Fibroblast of skin of left biceps (primary cell): ENCODE measurements at regions not wholly inside any gene's neighbourhood (a gene's known extent, or its start where the extent isn't known, plus 50 kb on each side); places are given as distances from the start of the nearest gene placed in this dataset.

ENCODE experiments used
- DNase-seq, 2 experiments: peaks; one replicate each; pipeline ENCODE4 v3.0.0-alpha.2; 2013; ENCODE audit warnings: low read depth in 2 of 2

GRCh38 chr4:81632581-81633299 lies 161.0 kb upstream of the RASGEF1B start:
- DNase-seq = peak in 1 of 2 experiments; percentile 5

DNA sequence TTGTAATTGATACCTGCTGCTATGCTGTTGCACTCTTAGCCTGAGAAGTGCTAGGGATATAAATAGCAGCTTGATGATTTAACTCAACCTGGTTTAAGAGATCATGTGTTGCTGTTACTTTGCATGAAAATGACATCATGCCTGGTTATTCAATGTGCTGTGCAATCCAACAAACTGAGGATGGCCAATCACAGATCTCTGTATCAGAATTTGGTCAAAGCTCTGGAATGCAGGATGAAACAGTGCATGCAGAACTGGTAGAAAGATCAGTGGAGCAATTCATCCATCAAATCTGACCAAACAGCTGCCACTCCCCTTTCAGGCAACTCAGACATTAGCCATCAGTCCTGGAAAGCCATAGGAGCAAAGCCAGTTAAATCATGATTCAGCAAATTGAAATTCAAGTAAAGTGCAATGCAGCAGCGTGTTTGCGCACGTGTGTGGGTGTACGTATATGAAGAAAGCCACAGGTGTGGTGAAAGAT lies 160.3 kb upstream of the RASGEF1B start:
- peak; percentile 82 to 87 for DNase-seq

DNA sequence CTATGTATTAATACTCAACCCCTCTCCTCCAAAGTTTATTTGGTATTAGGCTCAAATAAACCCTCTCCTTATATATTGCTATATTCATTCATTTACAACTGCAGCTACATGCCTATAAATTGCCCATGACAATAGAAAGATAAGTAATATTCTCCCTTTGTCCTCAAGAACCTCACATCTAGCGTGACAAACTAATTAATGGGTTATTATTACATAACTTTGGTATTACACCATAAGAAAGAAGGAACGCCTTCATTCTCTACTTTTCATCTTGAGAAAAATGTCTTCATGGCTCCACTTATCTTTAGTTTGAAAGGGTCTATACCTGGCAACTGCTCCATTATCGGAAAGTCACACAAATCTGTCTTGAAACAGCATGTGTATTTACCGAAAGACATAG lies 157.7 kb upstream of the RASGEF1B start:
- no peak for DNase-seq

DNA sequence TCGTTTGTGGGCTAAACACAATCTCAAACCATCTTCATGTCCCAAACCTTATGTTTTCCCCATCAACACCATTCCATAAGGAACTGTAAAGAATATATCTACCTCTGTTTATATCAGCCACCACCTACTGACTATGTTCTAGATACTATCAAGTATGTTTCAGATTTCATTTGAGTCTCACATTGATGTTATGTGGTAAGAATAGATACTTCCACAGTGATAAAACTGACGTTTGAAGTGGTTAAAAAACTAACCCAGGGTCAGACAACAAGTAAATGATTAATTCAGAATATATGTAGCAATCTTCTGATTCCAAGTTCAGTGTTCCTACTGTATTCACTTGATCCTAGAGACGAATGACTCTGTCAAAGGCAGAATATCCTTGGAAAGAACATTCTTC lies 156.8 kb upstream of the RASGEF1B start:
- DNase-seq = no peak

GRCh38 chr4:81627590-81627989 lies 155.9 kb upstream of the RASGEF1B start:
- DNase-seq = no peak

GRCh38 chr4:81626851-81627250 lies 155.1 kb upstream of the RASGEF1B start:
- no peak for DNase-seq

DNA sequence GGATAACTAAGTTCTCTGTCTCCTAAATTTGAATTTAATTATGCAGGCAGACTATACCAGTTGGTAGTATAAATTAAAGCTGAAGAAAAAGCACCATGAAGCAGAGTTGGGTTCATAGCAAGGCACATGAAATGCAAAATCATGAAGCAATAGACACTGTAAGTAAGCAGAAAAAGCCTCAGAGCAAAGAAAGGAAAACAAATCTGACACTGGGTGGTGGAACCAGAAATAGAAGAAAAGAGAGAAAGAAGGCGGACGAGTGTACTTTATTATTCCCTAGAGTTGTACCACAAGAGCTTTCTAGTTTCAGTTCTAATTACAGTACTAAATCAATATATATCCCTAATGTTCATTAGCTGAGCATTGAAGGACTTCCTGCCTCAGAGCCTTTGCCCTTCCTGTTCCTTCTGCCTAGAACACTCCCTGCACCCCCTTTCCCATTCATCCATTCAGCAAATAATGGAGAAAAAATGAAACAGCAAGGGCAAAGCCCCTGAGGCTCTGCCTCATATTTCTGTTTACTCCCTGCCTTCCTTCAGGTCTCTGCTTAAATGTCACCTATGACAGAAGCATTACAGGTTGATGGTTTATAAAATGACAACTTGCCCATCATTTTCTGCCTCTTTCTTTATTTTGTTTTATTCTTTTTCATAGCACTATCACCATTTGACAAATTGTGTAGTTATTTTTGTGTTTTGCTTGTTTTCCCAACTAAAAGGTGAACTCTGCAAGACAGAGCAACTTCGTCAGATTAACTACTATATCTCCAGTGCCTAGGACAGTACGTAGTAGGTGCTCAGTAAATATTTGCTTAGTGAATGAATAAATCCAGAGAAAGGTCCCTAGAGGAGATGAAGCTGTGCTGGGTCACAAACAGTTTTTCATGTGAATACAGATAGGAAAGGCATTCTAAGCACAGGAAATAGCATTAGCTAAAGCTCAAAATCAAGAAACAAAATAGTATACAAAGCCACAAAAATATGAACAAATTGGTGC lies 154.0 kb upstream of the RASGEF1B start:
- no peak for DNase-seq

GRCh38 chr4:81623434-81623833 lies 151.7 kb upstream of the RASGEF1B start:
- DNase-seq = no peak

GRCh38 chr4:81622474-81623184 lies 150.9 kb upstream of the RASGEF1B start:
- no peak for DNase-seq

DNA sequence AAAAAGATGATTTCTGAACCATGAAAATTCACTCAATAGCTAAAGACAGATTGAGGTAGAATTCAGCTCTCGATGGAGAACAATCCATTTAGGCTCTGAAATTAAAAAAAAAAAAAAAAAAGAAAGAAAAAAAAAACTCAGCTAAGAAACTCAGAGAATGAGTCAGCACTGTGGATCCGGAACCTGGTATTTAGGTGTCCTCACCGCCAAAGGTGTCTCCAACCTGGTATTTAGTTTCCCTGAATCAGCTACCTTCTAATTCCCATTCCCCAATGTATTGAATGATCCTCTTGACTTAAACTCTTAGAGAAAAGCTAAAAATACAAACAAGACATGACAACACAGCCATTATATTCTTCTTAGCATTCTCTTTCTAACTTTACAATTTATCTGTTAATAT lies 150.3 kb upstream of the RASGEF1B start:
- DNase-seq = no peak

DNA sequence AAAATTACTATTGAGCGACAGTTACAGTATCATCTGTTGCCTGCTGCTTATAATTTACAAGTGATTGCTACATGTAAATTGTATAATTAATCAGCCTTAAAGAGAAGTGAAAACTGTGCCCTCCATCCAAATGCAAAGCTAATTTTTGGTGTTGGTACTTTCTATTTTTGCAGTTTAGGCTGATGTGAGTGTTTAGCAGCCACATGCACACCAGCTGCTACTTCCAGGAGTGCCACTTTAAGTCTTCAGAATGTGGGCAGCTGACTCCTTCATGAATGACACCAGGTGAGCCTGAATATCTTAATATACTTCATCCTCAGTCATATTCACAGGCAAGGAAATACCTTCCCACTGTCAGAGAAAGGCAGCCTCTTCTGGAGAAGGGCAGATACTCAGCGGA lies 149.8 kb upstream of the RASGEF1B start:
- no peak for DNase-seq

DNA sequence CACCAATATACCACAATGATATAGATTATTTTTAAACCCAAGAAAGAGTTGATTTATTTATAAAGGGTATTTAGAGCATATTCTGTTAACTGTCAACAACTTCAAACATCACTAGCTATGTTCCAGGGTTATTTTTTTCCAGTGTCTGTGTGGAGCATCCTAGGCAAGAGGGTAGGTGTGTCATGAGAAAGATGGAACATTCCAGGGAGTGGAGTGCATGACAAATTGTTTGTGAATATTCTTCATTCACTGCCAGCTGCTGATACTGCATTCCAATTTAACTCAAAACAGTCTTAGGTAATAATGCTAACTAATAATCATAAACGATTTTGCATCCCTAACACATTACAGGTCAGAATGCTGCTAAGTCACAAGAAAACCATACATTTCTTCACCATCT lies 148.7 kb upstream of the RASGEF1B start:
- DNase-seq = no peak

- no peak for DNase-seq
These were observed 145.8 kb upstream of the RASGEF1B start for GRCh38 chr4:81617545-81617944.

- no peak for DNase-seq
These were observed 139.5 kb upstream of the RASGEF1B start for GRCh38 chr4:81611221-81611620.

- no peak for DNase-seq
These were observed 138.1 kb upstream of the RASGEF1B start for GRCh38 chr4:81609844-81610243.

GRCh38 chr4:81607950-81608349 lies 136.2 kb upstream of the RASGEF1B start:
- DNase-seq = no peak

DNA sequence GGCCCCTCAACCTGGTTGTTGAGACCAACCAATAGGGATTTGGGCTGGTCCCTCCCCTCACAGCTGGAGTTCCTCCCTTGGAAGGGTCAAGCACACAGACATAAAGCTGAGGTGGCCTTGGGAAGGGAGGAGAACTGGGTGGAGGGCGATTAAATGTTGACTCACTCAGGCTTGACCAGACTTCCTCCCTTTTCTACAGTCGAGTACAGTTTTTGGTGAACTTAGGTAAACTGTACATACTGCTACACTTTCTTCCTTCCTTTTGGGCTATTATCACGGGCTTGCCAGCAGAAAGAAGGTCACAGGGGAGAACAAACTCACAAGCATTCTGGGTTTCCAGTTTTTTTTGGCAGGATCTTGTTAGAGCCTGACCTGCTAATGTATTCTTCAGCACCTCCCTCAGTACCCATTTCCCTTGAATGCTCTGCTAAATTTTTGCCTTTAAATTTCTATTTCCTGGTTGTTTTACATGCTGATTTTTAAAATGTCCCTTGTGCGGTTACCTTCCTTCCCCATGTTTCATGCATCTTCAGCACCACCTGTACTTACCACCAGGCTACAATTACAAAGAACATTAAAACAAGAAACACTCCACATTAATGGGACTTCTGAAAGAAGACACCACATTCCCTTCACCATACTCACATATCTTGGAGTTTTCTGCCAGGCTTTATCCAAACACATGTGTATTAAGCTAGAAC lies 135.2 kb upstream of the RASGEF1B start:
- DNase-seq = no peak

DNA sequence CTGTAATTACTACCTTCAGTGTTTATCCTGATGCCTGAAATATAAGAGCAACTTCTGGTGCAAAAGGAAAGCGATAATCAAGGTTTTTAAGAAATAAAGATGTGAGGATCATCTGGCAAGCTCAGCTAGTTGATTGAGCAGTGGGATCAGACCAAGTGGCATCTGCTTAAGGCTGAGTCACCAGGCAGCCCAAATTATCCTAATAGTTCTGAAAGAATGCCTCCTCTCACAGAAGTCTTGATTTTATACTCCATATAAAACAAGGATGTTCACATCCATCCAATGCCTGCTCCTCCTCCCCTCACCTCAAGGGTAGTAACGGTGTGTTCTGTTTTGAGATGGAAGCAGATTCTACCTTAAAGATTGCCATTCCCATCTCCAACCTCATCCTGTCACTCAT lies 134.5 kb upstream of the RASGEF1B start:
- DNase-seq = no peak

DNA sequence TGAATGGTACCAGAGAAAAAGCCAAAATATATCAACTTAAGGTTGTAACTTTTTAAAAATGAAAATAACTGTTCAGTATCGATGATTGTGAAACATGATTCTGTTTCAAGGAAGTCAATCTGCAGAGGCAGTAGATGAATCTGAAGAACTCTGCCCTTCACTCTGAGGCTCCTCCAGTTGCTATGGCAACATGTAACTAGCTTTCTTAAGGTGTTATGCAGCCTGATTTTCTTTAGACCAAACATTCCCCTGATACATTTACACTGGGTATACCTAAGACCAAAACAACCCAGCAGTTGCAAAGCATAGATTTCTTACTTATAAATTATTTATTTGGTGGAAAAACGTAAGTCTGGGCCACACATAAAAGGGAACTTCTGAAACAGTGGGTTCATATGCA lies 133.6 kb upstream of the RASGEF1B start:
- DNase-seq = no peak

DNA sequence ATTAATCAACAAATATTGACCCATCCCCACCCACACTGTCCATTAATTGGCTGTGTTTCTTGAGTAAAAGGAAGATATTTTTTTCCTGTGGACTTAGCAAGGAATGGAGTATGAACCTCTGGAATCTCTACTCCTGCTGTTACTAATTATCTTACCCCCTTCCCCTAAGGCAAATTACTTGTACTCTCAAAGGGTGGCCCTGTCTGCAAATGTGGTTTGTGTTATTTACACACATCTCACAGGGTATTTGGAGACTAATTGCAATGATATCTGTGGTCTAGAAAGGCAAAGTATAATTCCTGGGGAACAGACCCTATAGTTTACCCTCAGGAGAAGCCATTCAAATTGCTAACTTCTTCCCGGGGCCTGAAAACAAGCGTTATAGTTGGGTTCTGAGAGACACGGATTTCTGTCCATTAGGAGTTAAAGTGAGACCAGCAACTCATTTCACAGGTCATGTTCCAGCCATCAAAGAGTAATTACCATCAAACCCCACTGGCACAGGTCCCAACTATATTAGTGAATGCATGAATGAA lies 133.0 kb upstream of the RASGEF1B start:
- DNase-seq = no peak

DNA sequence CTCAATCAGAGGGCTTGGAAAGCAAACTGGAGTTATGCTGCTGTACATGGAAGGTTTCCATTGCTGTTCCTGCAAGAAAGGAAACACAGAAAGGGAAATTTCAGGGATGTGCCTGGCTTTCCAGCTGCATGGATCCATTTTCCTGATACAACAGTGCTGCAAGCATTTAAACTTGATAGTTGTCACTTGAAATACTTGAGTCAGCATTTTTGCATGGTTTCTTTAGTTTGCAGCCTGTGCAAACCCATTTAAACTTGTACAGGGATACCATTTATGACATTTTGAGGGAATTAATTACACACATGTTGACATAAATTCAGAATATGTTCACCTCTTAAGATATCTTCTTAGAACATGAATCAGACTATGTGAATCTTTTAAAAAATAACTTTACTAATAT lies 131.1 kb upstream of the RASGEF1B start:
- no peak for DNase-seq
